Coronary artery (tissue), 2 donors: ENCODE measurements at regions not wholly inside any gene's neighbourhood (a gene's known extent, or its start where the extent isn't known, plus 50 kb on each side); places are given as distances from the start of the nearest gene placed in this dataset.

Source experiments
- DNase-seq: peaks from one replicate; pipeline ENCODE4 v3.0.0-alpha.2; 2017; ENCODE audit warnings: low spot score
- H3K27ac ChIP-seq, 2 donors: fragments of 200-600 bp; sonication (generic); one replicate each; pipeline ENCODE4 v1.5.1; 2016 to 2019
- H3K4me3 ChIP-seq: fragments of 200-600 bp; sonication (generic); 2 replicates; pipeline ENCODE4 v1.5.1; 2016; ENCODE audit warnings: mild to moderate bottlenecking, moderate library complexity
- CTCF ChIP-seq: fragments of 200-600 bp; sonication (generic); IDR thresholded peaks from one replicate; pipeline ENCODE4 v1.5.1; 2019; ENCODE audit warnings: antibody characterized with exemption

GRCh38 chr5:32981061-32981460 is 269.9 kb downstream of the NPR3 start:
- Histone ChIP-seq H3K4me3 (no peak overlapping the region), H3K27ac (no peak overlapping the region)
- no peak for TF ChIP-seq CTCF
- DNase-seq = no peak

GRCh38 chr5:32984851-32985610 is 273.9 kb downstream of the NPR3 start:
- TF ChIP-seq CTCF = no peak
- no peak overlapping the region for H3K27ac ChIP-seq
- DNase-seq = no peak
- no peak overlapping the region for H3K4me3 ChIP-seq

DNA sequence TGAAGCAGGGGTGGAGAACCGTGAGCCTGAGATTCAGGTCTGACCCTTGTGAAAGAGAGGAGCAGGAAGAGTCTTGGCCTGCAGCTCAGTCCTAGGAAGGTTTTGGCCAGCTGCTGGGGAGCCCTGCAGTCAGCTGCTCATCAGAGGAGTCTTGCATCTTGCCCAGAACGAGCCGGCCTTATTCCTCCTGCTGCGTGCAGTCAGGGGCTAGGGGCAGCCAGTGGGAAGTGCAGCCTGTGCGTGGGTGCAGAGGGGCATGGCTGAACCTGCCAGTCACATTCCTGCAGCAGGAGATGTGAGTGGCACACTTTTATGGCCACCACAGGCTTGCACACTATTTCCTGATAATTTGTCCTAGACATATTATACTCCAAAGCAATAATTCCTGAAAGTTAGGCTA is 278.7 kb downstream of the NPR3 start:
- no peak for DNase-seq
- H3K4me3 ChIP-seq = no peak overlapping the region
- no peak for TF ChIP-seq CTCF
- no peak overlapping the region for H3K27ac ChIP-seq

- Histone ChIP-seq H3K27ac (no peak overlapping the region), H3K4me3 (no peak overlapping the region)
Measured at GRCh38 chr5:32990593-32991420, 279.7 kb downstream of the NPR3 start.

DNA sequence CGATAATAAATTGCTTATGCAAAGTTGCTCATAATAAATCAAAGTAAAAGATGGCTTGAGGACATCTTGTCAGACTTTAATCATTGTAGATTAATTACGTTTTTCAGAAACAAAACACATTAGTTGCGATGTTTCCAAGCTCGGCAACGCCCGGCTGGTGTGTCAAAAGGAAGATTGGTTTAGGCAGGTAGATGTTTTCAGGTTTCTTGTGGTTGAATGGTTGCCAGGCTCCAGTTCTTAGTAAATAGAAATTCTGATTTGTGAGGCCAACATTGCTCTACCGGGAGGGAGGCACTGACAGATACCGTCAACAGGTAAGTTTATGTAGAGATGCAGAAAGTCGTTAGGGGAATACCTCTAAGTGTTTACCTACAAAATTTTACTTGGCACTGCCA is 280.3 kb downstream of the NPR3 start:
- no peak overlapping the region for H3K4me3 ChIP-seq
- TF ChIP-seq CTCF = no peak
- no peak for DNase-seq
- H3K27ac ChIP-seq = no peak overlapping the region

More at GRCh38 chr5:32990593-32991420, 279.7 kb downstream of the NPR3 start:
- no peak for TF ChIP-seq CTCF
- DNase-seq = no peak

DNA sequence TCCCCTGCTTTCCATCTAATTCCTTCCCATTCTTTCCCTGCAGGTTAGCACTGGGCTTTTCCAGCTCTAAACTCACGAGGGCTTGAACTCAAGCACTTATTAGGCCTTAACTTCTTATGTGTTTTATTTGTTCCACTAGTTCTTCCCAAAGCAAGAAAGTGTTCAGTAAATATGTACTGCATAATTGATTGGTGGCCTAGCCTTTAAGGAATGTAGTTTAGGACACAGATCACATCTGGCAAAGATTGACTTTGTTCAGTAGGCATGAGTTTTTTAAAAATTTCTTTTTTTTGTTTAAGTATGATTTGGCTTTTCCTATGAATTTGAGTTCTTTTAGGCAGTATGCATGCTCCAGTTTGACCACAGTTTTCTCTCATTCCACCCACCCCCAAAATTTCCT is 285.2 kb downstream of the NPR3 start:
- no peak overlapping the region for H3K27ac ChIP-seq
- no peak for TF ChIP-seq CTCF
- H3K4me3 ChIP-seq = no peak overlapping the region
- DNase-seq = no peak
